ENCODE measurements at regions not wholly inside any gene's neighbourhood (a gene's known extent, or its start where the extent isn't known, plus 50 kb on each side); places are given as distances from the start of the nearest gene placed in this dataset.

- no peak for DNase-seq (ENCODE audit: low spot score)
- Mint-ChIP-seq H3K9me3 (no peaks in the 10 kb centered on the region), H3K27me3 (ENCODE audit: low read depth) (peaks cover 2% of the 10 kb centered on the region), H3K27ac (no peak overlapping the region), H3K4me1 (ENCODE audit: low read depth) (no peaks in the 10 kb centered on the region), H3K36me3 (ENCODE audit: low read depth) (no peaks in the 10 kb centered on the region), H3K4me3 (no peak overlapping the region)
Measured at GRCh38 chr4:108255203-108255747, 86.5 kb upstream of the LEF1 start.

DNA sequence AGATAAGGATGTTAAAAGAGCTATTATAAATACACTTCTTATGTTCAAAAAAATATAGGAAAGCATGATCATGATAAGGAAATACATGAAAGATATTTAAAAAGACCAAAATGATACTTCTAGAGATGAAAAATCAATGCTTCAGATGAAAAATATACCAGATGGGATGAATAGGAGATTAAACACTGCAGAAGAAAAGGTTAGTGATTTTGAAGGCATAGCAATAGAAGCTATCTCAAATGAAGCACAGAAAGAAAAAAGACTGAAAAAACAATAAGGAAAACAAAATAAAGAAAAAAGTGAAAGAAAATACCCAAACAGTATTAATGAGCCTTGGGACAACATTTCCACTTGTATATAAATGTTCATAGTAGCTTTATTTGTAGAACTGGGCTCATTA, 80.7 kb upstream of the LEF1 start:
- DNase-seq (ENCODE audit: low spot score) = no peak
- H3K4me1 Mint-ChIP-seq (ENCODE audit: low read depth) = peaks cover 5% of the 10 kb centered on the region
- H3K9me3 Mint-ChIP-seq = peaks cover 12% of the 10 kb centered on the region
- H3K36me3 Mint-ChIP-seq (ENCODE audit: low read depth) = no peaks in the 10 kb centered on the region
- H3K4me3 Mint-ChIP-seq = no peak overlapping the region
- H3K27me3 Mint-ChIP-seq (ENCODE audit: low read depth) = no peaks in the 10 kb centered on the region
- no peak overlapping the region for H3K27ac Mint-ChIP-seq

DNA sequence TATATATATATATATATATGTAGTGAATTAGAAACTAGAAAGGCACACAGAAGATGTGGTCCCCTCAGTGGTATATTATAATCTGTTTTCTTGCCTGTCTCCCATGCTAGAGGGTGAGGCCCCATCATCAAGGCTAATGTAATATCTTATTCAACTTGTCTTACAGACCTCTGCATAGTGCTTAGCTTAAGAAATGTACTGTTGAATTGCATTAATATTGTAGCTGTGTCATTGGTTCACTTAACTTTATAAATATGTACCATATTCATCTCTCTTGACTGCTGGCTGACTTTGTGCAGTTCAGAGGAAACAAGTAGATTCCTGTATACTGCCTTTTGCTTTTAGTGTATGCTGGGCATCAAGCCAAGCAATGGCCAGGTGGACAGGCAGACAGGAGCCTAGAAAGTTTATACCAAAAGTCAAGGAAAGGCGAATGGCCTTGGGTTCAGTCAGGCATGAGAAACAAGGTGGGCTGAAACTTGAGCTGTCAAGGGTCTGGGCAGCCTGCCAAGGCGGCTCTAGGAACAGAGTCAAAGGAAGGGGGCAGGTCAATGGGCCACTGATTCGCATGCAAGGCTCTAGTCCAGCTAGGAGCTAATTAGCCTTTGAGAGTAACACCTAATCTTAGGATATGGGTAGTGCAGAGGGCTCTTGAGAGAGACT, 78.8 kb upstream of the LEF1 start:
- Mint-ChIP-seq H3K4me1 (ENCODE audit: low read depth) (peaks cover 6% of the 10 kb centered on the region), H3K27me3 (ENCODE audit: low read depth) (no peaks in the 10 kb centered on the region), H3K27ac (no peak overlapping the region), H3K4me3 (no peak overlapping the region), H3K36me3 (ENCODE audit: low read depth) (no peaks in the 10 kb centered on the region), H3K9me3 (peaks cover 12% of the 10 kb centered on the region)
- DNase-seq (ENCODE audit: low spot score) = no peak

- H3K36me3 Mint-ChIP-seq (ENCODE audit: low read depth) = no peaks in the 10 kb centered on the region
- no peak overlapping the region for H3K27ac Mint-ChIP-seq
- H3K9me3 Mint-ChIP-seq = peaks cover 11% of the 10 kb centered on the region
- H3K4me3 Mint-ChIP-seq = no peak overlapping the region
- no peak for DNase-seq (ENCODE audit: low spot score)
- no peaks in the 10 kb centered on the region for H3K27me3 Mint-ChIP-seq (ENCODE audit: low read depth)
- peaks cover 6% of the 10 kb centered on the region for H3K4me1 Mint-ChIP-seq (ENCODE audit: low read depth)
Measured at GRCh38 chr4:108244606-108245005, 75.9 kb upstream of the LEF1 start.

GRCh38 chr4:108240366-108240765, 71.6 kb upstream of the LEF1 start:
- Mint-ChIP-seq H3K4me1 (ENCODE audit: low read depth) (peaks cover 6% of the 10 kb centered on the region), H3K36me3 (ENCODE audit: low read depth) (no peaks in the 10 kb centered on the region), H3K27me3 (ENCODE audit: low read depth) (no peaks in the 10 kb centered on the region), H3K9me3 (no peaks in the 10 kb centered on the region), H3K4me3 (no peak overlapping the region), H3K27ac (no peak overlapping the region)
- DNase-seq (ENCODE audit: low spot score) = no peak

- Mint-ChIP-seq H3K36me3 (ENCODE audit: low read depth) (no peaks in the 10 kb centered on the region), H3K27me3 (ENCODE audit: low read depth) (peaks cover 3% of the 10 kb centered on the region), H3K4me1 (ENCODE audit: low read depth) (no peaks in the 10 kb centered on the region), H3K27ac (no peak overlapping the region), H3K9me3 (peaks cover 3% of the 10 kb centered on the region), H3K4me3 (no peak overlapping the region)
- DNase-seq (ENCODE audit: low spot score) = no peak
Measured at GRCh38 chr4:108237693-108238092, 69.0 kb upstream of the LEF1 start.

DNA sequence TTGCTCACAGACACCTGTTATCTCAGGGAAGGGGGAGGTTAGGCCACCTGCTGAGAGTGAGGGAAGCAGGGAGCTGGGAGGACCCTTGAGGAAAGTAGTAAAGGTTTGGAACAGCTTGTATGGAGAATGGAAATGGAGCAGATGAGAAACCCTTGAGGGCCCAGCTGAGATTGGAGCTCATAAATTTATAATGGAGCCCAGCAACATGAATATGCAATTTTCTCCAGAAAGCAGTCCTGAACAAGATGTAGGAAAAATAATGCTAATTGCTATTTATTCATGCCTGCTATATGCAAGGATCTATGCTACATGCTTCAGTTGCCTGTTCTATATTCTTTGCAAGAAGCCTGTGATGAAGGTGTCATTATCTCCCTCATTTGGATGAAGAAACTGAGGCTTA, 67.5 kb upstream of the LEF1 start:
- H3K27ac Mint-ChIP-seq = no peak overlapping the region
- no peak for DNase-seq (ENCODE audit: low spot score)
- H3K9me3 Mint-ChIP-seq = peaks cover 3% of the 10 kb centered on the region
- no peaks in the 10 kb centered on the region for H3K4me1 Mint-ChIP-seq (ENCODE audit: low read depth)
- H3K36me3 Mint-ChIP-seq (ENCODE audit: low read depth) = no peaks in the 10 kb centered on the region
- peaks cover 8% of the 10 kb centered on the region for H3K27me3 Mint-ChIP-seq (ENCODE audit: low read depth)
- H3K4me3 Mint-ChIP-seq = no peak overlapping the region

GRCh38 chr4:108227923-108228322, 59.2 kb upstream of the LEF1 start:
- no peak overlapping the region for H3K27ac Mint-ChIP-seq
- H3K36me3 Mint-ChIP-seq (ENCODE audit: low read depth) = no peaks in the 10 kb centered on the region
- peaks cover 12% of the 10 kb centered on the region for H3K9me3 Mint-ChIP-seq
- H3K4me1 Mint-ChIP-seq (ENCODE audit: low read depth) = no peaks in the 10 kb centered on the region
- DNase-seq (ENCODE audit: low spot score) = no peak
- peaks cover 5% of the 10 kb centered on the region for H3K27me3 Mint-ChIP-seq (ENCODE audit: low read depth)
- no peak overlapping the region for H3K4me3 Mint-ChIP-seq

DNA sequence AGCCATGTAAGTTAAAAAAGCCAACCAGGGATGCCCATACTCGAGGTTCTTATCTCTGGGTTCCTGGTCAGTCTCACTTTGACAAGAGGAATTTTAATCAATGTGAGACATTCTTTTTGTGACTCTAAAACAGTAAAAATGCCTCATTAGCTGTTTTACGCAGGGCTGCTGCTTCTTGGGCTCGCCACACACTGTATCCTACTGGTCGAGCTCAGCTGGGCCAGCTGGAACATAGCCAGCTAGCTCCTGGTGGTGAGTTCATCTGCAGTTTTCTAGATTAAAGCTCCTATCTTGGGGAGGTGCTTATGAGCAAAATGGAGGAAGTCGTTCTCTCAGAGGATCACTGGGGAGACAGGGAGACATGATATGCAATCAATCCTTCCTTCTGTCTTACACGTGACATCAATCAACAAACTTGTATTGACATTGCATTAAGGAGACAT, 55.9 kb upstream of the LEF1 start:
- no peak for DNase-seq (ENCODE audit: low spot score)
- Mint-ChIP-seq H3K4me3 (no peak overlapping the region), H3K27ac (no peak overlapping the region), H3K27me3 (ENCODE audit: low read depth) (no peaks in the 10 kb centered on the region), H3K9me3 (peaks cover 12% of the 10 kb centered on the region), H3K4me1 (ENCODE audit: low read depth) (no peaks in the 10 kb centered on the region), H3K36me3 (ENCODE audit: low read depth) (no peaks in the 10 kb centered on the region)

DNA sequence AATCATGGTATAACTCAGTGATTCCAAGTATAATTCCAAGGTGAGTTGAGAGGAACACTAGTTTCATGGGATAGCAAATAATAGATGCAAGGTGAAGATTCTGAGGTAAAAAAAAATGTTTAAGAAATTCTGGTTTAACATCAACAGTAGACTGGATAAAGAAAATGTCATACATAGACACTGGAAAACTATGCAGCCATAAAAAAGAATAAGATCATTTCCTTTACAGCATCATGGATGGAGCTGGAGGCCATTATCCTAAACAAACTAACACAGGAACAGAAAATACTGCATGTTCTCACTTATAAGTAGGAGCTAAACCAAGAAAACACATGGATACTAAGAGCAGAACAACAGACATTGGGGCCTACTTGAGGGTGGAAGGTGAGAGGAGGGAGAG, 54.6 kb upstream of the LEF1 start:
- Mint-ChIP-seq H3K4me3 (no peak overlapping the region), H3K36me3 (ENCODE audit: low read depth) (no peaks in the 10 kb centered on the region), H3K4me1 (ENCODE audit: low read depth) (no peaks in the 10 kb centered on the region), H3K9me3 (peaks cover 12% of the 10 kb centered on the region), H3K27ac (no peak overlapping the region), H3K27me3 (ENCODE audit: low read depth) (no peaks in the 10 kb centered on the region)
- DNase-seq (ENCODE audit: low spot score) = no peak

GRCh38 chr4:108219998-108220397, 51.3 kb upstream of the LEF1 start:
- DNase-seq (ENCODE audit: low spot score) = no peak
- Mint-ChIP-seq H3K27ac (no peak overlapping the region), H3K9me3 (peaks cover 11% of the 10 kb centered on the region), H3K4me1 (ENCODE audit: low read depth) (no peaks in the 10 kb centered on the region), H3K36me3 (ENCODE audit: low read depth) (no peaks in the 10 kb centered on the region), H3K4me3 (no peak overlapping the region), H3K27me3 (ENCODE audit: low read depth) (no peaks in the 10 kb centered on the region)

Measured in T-helper 2 cell treated with Interferon-gamma antibody and Interleukin-4, amounts not matched to agents 5 μg/mL and 100 μg/mL, for 36 hours (primary cell).